ENCODE measurements at regions not wholly inside any gene's neighbourhood (a gene's known extent, or its start where the extent isn't known, plus 50 kb on each side); places are given as distances from the start of the nearest gene placed in this dataset.

DNA sequence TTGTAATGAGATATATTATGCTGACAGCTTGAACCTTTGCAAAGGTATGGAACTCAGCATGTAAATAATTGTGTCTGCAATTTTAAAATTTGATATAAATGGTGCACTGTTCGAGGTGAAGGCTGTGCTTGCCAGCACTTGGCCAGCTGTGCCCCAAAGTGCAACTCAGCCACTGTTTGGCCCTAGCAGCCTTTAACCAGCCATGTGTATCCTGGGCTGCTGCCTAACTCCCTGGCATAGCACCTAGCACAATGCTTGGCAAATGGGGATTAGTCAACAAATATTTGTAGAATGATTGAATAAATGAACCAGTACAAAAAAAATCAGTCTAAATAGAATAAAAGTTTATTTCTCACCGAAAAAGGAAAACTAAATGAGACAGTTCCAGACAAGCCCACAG lies 83.8 kb upstream of the ZIC3 start:
- TF ChIP-seq EZH2 (IDR thresholded peaks at IDR 0.05; ENCODE audit: borderline replicate concordance, low read depth, low read length, poor library complexity, severe bottlenecking) = no peak
- TF ChIP-seq, protein P1, sequence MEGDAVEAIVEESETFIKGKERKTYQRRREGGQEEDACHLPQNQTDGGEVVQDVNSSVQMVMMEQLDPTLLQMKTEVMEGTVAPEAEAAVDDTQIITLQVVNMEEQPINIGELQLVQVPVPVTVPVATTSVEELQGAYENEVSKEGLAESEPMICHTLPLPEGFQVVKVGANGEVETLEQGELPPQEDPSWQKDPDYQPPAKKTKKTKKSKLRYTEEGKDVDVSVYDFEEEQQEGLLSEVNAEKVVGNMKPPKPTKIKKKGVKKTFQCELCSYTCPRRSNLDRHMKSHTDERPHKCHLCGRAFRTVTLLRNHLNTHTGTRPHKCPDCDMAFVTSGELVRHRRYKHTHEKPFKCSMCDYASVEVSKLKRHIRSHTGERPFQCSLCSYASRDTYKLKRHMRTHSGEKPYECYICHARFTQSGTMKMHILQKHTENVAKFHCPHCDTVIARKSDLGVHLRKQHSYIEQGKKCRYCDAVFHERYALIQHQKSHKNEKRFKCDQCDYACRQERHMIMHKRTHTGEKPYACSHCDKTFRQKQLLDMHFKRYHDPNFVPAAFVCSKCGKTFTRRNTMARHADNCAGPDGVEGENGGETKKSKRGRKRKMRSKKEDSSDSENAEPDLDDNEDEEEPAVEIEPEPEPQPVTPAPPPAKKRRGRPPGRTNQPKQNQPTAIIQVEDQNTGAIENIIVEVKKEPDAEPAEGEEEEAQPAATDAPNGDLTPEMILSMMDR (conservative IDR thresholded peaks at IDR 0.05; ENCODE audit: low read depth, low read length) = no peak

All from A673 (cell line).